ENCODE measurements at regions not wholly inside any gene's neighbourhood (a gene's known extent, or its start where the extent isn't known, plus 50 kb on each side); places are given as distances from the start of the nearest gene placed in this dataset.

DNA sequence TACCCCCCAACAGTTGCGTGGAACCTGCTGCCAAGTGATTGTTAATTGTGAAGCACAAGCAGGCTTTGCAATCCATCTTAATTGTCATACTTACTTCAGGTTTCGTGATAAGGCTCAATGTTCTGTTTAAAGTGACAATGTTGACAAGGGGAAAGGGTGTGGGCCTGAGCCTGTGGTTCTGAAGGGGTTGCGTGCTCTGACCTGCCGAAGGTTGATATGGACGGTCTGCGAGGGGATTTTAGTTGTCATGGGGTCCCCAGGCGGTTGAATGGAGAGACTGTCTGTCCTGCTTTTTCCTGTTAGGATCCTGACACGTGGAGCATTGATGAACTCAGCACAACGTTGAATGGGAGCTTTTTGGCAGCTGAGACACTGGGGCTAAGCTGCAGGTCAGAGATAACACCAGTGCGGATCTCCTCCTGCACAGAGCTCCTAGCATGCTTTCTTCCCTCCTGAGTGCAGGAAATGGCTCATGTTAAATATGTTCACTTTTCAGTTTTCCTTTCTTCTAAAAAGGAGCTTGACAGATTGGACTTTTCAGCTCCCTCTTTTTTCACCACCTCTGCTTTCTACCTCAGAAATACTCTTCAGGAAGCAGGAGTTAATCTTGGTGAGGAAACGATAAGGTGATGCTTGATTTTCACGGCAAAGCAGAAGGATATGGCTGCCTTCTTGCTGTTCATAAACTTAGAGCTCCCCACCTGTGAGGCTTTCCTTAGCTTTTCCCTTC is 62.9 kb upstream of the ZEB2 start:
- no peak for DNase-seq (ENCODE audit: low read depth)

DNA sequence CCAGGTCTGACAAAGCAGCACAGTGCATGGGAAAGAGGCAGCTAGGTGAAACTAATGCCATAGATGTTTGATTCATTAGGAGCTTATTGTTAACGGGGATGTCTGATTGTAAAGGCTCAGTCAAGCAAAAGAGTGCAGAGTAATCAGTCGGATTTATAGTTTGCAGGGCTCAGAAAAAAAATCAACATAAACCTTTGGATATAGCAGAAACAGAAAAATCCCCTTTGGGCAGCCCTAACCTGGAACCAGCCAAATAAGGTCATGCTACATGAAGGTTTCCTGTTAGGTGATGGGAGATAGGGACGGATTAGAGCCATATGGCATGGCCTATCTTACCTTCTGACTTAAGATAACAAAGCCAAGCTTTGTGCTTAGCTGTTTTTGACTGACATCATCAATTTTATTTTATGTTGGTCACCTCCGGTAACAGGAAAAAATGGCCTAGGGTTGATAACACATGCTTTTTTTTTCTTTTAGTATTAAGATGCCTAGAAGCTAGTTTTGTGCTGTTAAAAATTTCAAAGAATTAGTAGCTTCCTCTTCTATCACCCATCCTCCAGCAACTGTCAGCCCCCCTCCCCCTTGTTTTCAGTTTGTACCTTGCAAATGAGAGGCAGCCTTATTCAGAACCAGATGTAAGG is 60.7 kb upstream of the ZEB2 start:
- DNase-seq (ENCODE audit: low read depth) = no peak

DNA sequence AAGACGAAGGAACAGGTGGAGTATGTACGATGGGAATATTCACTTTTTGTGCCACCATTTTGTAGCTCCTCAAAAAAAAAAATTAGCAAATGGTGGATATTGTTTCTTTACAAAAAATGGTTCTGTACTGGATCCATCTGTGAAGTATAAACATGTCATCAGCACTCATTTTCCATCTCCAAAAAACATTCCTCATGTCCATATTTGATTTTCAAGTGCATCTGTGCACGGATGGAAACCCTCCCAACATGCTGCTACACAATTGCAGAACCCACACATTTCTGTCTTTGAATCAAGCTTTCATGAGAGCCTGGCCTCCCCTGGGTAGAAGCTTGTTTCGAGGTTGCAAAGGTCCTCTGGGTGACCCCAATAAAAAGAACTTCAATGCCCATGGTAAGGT is 59.6 kb upstream of the ZEB2 start:
- DNase-seq (ENCODE audit: low read depth) = no peak

DNA sequence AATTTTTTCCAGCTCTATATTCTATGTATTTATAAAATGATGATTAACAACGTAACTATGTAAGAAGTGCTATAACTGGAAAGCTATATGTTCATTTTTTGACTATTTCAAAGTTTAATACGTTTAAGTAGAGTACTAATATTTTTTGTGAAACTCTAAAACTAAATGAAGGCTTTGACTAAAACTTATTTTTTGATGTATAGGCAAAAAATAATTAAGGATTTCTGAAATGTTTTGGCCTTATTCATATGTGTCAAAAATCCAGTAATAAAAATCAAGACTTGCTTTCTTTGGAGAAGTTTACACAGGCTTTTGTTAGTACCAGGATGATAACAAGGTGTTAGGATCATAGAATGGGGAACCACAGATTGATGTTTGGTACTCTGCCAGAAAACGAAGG is 58.2 kb upstream of the ZEB2 start:
- DNase-seq (ENCODE audit: low read depth) = no peak

DNA sequence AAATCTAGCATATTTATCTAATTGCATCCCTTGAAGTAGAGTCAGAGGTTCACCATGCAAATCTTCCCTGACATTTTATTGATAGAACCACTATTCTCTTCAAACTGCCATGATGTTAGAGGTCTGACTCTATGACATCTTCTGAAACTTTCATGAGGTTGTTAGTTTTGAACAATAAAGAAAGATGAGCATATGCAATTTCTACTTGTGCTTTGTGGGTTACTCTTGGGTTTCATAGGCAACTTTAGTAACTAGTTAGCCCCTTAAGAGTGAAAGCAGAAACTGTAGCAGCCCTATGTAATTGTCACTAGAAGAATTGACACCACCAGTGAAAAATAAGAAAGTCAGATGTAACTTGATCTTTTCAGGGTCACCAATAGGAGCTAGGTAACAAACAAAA is 53.1 kb upstream of the ZEB2 start:
- no peak for DNase-seq (ENCODE audit: low read depth)

DNA sequence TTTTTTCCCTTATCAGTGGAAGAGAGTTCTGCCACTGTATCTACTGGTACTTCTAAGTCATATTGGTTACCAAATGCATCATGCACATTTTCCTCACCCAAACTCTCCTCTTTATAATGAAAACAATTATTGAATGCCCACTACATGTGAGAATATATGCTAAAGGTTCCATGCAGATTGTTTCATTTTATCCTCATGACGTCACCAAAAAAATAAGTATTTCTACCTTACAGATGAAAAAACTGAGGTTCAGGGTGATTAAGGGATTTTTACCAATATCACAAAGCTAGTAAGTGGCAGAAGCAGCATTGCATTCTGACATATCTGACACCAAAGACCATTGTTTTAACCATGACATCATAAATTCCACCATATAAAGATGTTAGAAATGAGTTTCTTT is 51.9 kb upstream of the ZEB2 start:
- DNase-seq (ENCODE audit: low read depth) = no peak

DNA sequence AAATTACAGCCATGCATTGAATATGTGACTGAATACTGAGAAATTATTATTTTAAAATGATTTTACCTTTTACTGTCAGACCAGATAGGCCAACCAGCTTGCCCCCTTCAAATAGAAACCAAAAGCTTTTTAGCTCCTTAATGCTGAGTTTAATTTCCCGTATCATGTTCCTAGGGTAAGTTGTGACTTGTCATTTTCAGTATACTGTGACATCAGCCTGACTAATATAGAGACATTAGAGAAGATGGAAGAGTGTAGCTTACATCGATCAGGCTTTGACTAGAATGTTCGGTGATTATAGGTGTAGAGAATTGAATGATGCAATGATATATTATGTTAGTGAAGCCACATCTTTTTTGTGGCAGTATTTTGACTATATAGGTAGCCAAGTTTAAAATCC is 50.6 kb upstream of the ZEB2 start:
- no peak for DNase-seq (ENCODE audit: low read depth)

Measured in non-pigmented ciliary epithelial cell (primary cell).